ENCODE measurements at regions not wholly inside any gene's neighbourhood (a gene's known extent, or its start where the extent isn't known, plus 50 kb on each side); places are given as distances from the start of the nearest gene placed in this dataset.

DNA sequence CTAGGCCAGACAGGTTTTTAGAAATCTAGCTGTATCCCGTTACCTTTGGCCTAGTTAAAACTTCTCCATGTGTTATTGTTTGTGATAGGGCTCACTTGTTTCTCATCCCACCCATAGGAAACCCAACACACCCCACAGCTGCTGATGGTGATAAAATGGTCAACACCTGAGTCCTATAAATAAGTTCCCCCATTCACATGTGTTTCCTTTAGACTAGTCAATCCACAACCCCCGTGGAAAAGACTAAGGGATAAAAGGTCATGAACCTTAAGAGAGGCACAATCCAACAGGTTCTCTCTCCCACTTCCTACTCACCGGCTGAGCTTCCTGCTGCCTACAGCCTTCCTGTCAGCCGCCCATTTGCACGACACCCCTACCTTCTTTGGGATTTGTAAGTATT lies 768.4 kb downstream of the JRKL start:
- Histone ChIP-seq H3K4me2 (ENCODE audit: low read length) (no peak overlapping the region), H3K9me3 (ENCODE audit: control insufficient read depth, insufficient read depth, low read length) (no peaks in the 10 kb centered on the region)
- no peak for TF ChIP-seq EZH2phosphoT487 (IDR thresholded peaks at IDR 0.05; ENCODE audit: borderline replicate concordance, low read length)
- TF ChIP-seq, protein P1, sequence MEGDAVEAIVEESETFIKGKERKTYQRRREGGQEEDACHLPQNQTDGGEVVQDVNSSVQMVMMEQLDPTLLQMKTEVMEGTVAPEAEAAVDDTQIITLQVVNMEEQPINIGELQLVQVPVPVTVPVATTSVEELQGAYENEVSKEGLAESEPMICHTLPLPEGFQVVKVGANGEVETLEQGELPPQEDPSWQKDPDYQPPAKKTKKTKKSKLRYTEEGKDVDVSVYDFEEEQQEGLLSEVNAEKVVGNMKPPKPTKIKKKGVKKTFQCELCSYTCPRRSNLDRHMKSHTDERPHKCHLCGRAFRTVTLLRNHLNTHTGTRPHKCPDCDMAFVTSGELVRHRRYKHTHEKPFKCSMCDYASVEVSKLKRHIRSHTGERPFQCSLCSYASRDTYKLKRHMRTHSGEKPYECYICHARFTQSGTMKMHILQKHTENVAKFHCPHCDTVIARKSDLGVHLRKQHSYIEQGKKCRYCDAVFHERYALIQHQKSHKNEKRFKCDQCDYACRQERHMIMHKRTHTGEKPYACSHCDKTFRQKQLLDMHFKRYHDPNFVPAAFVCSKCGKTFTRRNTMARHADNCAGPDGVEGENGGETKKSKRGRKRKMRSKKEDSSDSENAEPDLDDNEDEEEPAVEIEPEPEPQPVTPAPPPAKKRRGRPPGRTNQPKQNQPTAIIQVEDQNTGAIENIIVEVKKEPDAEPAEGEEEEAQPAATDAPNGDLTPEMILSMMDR (IDR thresholded peaks at IDR 0.05; ENCODE audit: low read depth, low read length, poor library complexity, severe bottlenecking) = no peak

DNA sequence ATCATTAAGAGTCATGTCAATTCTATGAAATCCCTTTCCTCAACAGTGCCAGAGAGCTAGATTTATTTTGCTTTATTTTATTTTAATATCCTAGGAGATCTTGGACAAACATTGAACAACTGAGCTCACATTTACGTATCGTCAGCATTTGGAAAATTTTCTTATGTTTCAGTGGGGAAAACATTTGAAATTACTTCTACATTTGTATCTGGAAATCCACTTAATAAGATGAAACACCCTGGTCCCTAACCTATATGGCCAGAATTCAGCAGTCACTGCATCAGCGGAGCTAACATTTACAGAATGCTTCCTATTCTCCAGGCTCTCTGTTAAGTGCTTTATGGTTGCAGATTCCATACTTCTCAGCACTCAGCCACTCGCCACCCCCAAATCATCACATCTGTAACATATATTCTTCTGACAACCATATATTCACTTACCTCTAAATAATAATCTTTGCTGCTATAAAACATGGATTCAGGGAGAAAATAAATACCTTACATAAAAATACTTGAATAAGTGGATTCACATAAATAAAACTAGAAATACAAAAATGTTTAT lies 773.9 kb downstream of the JRKL start:
- H3K4me3 ChIP-seq (ENCODE audit: low read length) = no peak overlapping the region
- H3K27me3 ChIP-seq (ENCODE audit: control insufficient read depth, low read length) = no peaks in the 10 kb centered on the region
- no peaks in the 10 kb centered on the region for H3K9me3 ChIP-seq (ENCODE audit: control insufficient read depth, insufficient read depth, low read length)
- no peaks in the 10 kb centered on the region for H3K79me2 ChIP-seq (ENCODE audit: control insufficient read depth, low read length)
- H3K36me3 ChIP-seq (ENCODE audit: control insufficient read depth, low read length) = no peaks in the 10 kb centered on the region
- H3K4me2 ChIP-seq (ENCODE audit: low read length) = no peak overlapping the region
- no peaks in the 10 kb centered on the region for H3K4me1 ChIP-seq (ENCODE audit: control insufficient read depth, low read length)
- H3K27ac ChIP-seq (ENCODE audit: low read depth, low read length) = no peak overlapping the region
- H3K9me2 ChIP-seq (replicated peaks; ENCODE audit: control insufficient read depth, low read length) = no peaks in the 10 kb centered on the region
- TF ChIP-seq, protein P1 (IDR thresholded peaks at IDR 0.05; ENCODE audit: low read depth, low read length, poor library complexity, severe bottlenecking) = no peak
- no peak for TF ChIP-seq EZH2phosphoT487 (IDR thresholded peaks at IDR 0.05; ENCODE audit: borderline replicate concordance, low read length)
- H4K20me1 ChIP-seq (ENCODE audit: control insufficient read depth, insufficient read depth, low read depth, low read length) = no peaks in the 10 kb centered on the region
- no peaks in the 10 kb centered on the region for H3F3A ChIP-seq (ENCODE audit: control insufficient read depth, insufficient read depth)

More for the DNA sequence above, 768.4 kb downstream of the JRKL start:
- H3K36me3 ChIP-seq (ENCODE audit: control insufficient read depth, low read length) = no peaks in the 10 kb centered on the region
- H4K20me1 ChIP-seq (ENCODE audit: control insufficient read depth, insufficient read depth, low read depth, low read length) = no peaks in the 10 kb centered on the region
- no peaks in the 10 kb centered on the region for H3F3A ChIP-seq (ENCODE audit: control insufficient read depth, insufficient read depth)
- no peaks in the 10 kb centered on the region for H3K4me1 ChIP-seq (ENCODE audit: control insufficient read depth, low read length)
- no peak overlapping the region for H3K27ac ChIP-seq (ENCODE audit: low read depth, low read length)
- H3K9me2 ChIP-seq (replicated peaks; ENCODE audit: control insufficient read depth, low read length) = no peaks in the 10 kb centered on the region
- H3K79me2 ChIP-seq (ENCODE audit: control insufficient read depth, low read length) = no peaks in the 10 kb centered on the region
- no peaks in the 10 kb centered on the region for H3K27me3 ChIP-seq (ENCODE audit: control insufficient read depth, low read length)
- H3K4me3 ChIP-seq (ENCODE audit: low read length) = no peak overlapping the region

DNA sequence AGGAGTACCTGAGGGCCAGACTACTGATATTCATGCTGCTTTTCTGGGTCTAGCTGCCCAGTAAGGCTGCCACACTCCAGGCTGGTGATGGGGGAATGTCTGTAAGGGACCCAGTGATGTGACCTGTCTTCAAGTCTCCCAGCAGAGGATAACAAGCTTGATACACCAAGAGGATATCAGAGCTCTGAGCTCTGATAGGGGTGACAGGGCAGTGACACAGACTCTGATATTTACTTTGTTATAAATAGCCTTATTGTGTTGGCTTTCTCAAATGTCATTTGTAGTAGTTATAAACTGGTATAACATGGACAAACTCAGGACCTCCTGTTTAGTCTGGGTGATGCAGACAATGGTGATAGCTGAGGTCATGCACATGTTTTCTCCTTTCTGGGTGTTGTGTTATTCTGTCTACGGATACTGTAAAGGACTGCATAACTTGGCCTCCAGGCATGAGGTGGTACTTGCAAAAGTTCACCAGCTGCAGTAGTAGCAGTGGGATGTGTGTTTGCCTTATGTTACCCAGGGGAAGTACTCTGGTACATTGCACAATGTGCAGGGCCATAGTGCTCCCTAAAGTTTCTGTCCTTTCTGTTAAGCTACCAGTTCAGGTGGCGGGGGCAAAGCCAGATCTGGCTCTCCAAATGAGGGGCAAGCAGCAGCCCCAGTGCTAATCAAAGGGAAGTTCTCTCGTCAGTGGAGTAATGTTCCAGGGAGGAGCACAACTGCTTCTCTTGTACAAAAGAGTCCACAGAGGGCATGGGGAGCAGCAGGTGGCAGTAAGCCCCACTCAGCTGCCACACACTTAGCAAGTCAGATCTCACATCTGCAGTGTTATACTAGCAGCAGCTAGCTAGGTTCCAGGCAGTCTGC lies 812.2 kb downstream of the JRKL start:
- Histone ChIP-seq H3K9me2 (replicated peaks; ENCODE audit: control insufficient read depth, low read length) (no peaks in the 10 kb centered on the region; the same call in 1 of the 2 replicates), H3K4me2 (ENCODE audit: low read length) (no peak overlapping the region), H4K20me1 (ENCODE audit: control insufficient read depth, insufficient read depth, low read depth, low read length) (no peaks in the 10 kb centered on the region), H3F3A (ENCODE audit: control insufficient read depth, insufficient read depth) (no peaks in the 10 kb centered on the region), H3K27ac (ENCODE audit: low read depth, low read length) (no peak overlapping the region), H3K27me3 (ENCODE audit: control insufficient read depth, low read length) (no peaks in the 10 kb centered on the region), H3K4me3 (ENCODE audit: low read length) (no peak overlapping the region), H3K36me3 (ENCODE audit: control insufficient read depth, low read length) (no peaks in the 10 kb centered on the region), H3K4me1 (ENCODE audit: control insufficient read depth, low read length) (no peaks in the 10 kb centered on the region), H3K79me2 (ENCODE audit: control insufficient read depth, low read length) (no peaks in the 10 kb centered on the region), H3K9me3 (ENCODE audit: control insufficient read depth, insufficient read depth, low read length) (no peaks in the 10 kb centered on the region)
- TF ChIP-seq, protein P1 (IDR thresholded peaks at IDR 0.05; ENCODE audit: low read depth, low read length, poor library complexity, severe bottlenecking) = no peak
- no peak for TF ChIP-seq EZH2phosphoT487 (IDR thresholded peaks at IDR 0.05; ENCODE audit: borderline replicate concordance, low read length)
